DMS 273 (cell line): ENCODE measurements at regions not wholly inside any gene's neighbourhood (a gene's known extent, or its start where the extent isn't known, plus 50 kb on each side); places are given as distances from the start of the nearest gene placed in this dataset.

Source experiments
- DNase-seq: peaks from one replicate; lab custom pipeline; 2025; ENCODE audit not compliant: unreplicated experiment; lab: John Stamatoyannopoulos, UW

DNA sequence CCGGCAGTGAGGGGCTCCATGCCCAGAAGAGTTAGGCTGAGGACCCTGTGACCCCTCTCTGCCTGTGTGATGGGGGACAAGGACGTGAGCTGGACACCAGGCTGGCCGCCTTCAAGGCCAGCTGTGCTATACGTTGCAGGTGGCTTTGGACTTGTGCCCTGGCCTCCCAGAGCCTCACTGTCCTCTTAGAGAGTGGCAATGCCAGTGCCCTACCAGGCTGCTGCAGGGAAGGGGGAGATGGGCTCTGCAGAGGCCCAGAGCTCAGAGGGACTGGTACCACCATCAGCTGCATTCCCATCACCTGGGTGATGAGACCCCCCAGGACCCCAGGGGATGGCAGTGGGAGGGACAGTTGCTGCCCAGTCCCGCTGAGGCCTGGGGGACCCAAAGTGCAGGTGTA is 90.4 kb upstream of the SHISAL1 start:
- no peak for DNase-seq

DNA sequence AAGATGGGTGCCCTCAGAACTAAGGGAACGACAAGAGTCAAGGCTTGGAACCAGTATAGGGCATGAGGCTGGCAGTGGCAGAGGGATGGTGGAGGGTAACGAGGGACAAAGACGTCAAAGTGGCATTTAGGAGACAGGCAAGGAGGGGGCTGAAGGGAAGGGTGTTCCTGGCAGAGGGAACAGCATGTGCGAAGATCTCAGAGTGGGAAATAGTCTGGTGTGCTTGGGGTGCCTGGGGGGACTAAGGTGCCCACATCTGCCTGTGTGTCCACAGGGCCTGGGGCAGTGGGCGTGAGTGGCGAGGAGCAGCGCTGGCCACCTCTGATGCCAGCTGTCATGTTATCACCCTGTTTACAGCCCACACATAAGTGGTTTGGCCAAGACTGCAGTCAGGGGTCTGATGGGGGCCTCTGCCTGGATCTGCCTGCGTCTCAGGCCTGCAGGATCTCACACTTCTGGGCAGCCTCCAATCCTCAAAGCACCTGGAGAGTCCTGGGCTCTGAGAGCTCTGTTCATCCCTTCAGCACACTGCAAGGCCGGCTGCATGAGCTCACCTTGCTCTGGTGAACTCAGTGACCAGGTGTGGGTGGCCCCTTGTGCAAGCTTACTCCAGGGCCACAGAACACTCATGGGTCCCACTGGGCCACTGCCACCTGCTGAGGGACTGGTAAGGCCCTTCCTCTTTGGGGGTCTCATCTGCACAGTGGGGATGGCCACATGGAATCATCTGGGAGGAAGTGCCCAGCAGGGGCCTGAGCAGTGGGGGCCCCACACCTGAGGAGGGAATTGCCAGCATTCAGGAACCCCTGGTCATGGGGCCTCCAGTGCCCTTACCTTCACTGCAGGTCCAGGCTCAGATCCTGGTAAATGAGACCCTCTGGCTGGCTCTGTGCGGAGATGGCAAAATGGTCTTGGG is 89.7 kb upstream of the SHISAL1 start:
- no peak for DNase-seq

DNA sequence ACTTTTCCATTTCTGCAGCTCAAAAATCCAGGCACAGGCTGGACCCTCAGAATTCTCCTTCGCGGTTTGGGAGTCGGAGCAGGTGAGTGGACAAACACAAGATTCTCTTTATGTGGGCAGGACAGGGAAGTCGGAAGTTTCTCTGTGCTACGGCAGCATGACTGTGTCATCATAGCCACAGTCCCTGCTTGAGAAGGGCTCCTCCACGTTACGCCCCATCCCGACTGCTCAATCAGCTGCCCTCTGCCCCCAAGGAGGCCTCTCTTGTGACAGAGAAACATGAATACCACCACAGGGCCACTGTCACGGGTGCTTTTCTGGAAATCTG is 89.0 kb upstream of the SHISAL1 start:
- no peak for DNase-seq

DNA sequence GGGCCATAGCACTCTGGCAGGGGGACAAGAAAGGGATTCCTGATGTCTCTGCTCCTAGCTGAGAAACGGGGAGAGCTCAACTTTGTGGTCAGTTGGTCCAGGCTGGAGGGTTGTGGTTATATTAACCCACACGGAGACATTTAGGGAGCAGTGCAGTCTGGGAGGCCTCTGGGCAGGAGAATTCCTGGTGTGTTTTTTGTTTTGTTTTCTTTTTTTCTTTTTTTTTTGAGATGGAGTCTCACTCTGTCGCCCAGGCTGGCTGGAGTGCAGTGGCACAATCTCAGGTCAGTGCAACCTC is 88.0 kb upstream of the SHISAL1 start:
- no peak for DNase-seq

DNA sequence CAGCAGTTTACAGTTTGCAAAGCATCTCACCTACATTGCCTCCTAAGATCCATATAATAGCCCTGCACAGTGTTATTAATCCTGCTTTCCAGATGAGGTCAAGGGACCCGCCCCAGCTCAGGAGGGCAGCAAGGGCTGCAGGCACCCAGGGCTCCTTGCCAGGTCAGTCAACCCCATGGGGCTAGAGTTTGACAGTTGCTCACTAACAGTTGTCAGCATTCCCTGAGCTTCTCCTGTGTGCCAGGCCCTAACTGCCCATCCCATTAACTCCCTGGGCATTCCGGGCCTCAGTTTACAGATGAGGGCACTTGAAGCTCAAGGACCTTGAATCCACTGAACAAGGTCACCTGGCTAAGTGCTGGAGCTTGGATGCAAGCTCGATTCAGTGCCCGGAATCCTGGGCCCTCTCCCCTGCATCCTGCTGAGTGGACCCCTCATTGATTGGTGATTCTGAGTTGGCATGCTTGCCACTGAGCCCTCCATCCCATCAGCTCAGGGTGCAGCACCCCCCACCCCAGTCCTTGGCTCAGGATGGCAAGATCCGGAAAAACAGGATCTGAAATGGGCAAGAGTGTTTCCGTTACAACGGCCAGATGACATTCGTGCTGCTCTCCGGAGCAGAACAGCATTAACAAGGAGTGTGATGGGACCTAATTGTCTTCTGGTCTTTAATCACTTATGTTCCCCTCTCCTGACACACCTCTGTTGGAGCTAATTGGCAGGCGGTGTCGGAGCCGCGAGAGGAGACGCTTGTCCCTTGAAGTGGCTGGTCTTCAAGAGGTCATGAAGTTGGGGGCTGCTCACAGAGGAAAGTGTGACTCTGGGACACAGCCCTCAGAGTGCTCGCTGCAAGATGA is 87.4 kb upstream of the SHISAL1 start:
- DNase-seq, result no peak

DNA sequence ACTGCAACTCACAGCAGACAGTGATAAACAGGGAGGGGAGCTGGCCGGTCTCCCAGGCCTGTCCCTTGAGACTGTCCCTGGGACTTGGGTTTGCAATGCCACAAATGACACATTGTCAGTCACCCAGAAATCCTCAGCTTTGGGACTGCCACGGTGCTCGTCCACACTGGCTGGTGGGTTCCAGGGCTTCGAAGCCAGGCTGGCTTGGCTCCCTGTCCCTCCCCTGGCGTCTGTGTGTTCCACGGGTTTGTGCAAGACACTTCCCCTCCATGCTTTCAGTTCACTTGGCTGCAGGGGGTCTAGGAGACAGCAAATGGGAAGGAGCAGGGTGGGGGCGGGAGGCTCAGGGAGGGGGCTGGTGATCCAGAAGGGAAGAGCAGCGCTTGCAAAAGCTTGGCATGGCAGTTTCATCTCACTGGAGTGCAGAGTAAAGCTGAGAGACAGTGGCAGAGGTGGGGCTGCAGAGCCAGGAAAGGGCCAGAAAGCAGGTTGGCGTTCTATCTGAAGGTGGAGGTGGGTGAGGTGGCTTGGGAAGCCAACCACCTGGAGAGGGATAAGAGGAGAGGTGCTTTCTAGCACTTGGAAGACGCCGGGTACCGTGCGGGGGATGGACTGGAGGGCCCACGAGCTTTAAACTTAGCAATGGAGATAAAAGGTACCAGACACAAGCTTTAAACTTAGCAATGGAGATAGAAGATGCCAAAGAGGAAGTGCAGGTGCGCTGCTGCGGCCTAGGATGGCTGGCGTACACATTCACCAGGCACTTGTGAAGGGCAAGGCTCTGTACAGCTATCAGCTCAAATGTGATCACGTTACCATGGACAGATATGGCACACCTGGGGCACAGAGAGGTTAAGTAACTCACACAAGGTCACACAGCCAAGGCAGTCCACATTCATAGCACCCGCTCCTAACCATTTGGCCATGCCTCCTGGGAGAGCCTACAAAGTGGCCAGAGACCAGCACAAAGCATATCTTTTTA is 86.4 kb upstream of the SHISAL1 start:
- no peak for DNase-seq

DNA sequence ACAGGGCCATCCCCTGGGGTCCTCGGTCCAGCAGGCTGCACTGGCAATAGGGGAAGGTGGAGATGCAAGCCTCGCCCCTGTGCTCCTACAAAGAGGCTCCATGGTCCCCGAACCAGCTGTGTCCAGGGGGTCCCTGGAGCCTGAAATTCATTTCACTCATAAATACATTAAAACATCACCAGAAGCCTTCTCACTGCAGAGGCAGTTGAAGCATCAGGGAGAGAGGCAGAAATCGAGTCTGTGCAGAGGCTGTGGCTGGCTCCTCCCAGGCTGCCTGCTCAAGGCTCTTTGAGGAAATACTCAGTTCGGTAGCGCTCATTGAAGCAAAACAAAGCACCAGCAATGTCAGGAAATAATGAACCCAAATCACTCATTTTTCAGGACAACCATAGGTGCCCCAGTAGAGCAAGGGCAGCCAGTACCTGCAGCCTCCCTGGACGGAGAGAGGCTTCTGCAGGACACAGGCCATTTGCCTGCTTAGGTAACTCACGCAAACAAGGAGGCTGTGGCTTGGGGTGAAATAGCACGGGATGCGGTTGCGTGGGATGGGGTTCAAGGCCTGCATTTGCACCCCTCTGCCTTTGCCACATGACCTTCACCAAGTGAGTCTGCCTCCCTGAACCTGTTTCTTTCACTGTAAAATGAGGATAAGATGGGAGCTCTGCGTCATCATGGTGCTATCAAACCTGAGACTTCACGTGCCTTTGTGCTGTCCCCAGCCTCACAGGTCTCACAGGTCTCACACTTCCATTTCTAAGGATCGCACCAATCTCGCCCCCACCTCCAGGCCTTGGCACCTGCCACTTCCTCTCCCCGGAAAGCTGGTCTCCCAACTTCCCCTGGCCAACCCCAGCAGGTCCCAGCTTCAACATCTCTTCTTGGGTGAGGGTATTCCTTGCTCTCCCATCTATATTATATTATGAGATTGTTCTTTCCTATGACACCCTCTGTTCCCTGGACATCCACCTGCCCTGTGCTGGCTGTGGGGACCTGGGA is 84.3 kb upstream of the SHISAL1 start:
- no peak for DNase-seq

DNA sequence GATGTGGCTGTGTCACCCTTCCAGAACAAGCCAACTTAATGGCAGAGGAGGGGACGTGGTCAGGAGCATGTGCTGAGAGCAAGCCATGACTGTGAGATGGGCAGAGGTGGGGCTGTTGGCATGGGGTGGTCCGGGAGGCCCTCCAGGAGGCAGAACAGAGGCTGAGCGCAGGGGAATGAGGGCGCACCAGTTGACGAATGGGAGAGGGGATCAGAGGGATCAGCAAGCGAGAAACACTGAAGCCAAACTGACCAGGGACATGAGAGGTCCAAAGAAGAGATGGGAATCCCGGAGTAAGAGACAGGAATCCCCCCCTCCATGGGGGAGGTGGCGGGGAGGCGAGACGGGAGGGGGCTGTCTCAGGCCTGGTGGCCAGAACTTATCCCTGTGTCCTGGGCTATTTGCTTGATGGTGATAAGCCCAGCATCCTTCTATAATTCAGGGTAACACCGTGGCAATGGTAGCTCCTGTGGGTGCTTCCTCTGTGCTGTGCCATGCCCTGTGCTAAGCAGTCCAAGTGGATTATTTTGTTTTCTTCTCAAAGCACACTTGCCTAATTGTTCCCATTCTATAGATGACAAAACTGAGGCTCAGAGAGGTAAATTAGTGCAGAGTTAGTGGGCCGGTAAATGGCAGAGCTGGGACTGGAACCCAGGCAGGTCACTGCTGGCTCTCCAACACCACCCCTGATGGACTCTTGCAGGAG is 83.4 kb upstream of the SHISAL1 start:
- DNase-seq, result no peak

DNA sequence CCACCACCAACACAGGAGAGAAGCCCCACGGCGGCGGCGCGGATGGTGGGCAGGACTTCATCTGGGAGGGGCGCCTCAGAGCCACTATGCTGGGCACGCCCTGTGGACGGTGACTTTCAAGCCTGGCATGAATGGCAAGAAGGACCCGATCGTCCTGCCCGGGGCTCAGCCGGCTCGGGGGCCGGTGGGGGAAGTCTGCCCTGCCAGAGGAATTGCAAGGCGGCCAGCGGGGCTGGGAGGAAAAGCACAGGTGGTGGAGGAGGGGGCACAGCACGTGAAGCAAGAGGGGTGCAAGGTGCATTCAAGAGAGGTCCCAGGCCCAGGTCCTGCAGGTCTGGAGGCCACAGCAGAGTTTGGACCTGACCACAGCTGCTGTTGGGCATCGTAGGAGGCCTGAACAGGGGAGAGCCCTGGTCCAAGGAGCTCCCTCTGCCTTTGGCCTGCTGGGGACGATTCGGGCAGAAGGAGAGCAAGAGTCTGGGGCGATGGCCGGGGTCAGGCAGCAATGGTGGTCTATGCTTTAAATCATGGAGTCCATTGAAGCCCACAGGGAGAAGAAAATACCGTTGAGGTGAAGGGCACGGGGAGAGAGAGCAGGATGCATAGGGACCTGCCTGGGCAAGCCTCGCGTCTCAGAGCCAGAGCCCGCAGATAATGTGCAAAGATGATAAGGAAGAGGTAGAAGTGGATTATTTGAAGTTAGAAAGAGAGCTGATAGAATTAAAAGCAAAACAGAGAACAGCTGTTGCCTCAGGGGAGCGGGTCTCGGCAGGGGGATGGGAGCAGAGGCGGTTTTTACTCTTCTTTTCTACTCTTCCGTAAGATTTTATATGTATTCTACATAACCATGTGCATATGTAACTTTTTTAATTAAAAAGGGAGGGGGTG is 82.6 kb upstream of the SHISAL1 start:
- DNase-seq, result no peak

DNA sequence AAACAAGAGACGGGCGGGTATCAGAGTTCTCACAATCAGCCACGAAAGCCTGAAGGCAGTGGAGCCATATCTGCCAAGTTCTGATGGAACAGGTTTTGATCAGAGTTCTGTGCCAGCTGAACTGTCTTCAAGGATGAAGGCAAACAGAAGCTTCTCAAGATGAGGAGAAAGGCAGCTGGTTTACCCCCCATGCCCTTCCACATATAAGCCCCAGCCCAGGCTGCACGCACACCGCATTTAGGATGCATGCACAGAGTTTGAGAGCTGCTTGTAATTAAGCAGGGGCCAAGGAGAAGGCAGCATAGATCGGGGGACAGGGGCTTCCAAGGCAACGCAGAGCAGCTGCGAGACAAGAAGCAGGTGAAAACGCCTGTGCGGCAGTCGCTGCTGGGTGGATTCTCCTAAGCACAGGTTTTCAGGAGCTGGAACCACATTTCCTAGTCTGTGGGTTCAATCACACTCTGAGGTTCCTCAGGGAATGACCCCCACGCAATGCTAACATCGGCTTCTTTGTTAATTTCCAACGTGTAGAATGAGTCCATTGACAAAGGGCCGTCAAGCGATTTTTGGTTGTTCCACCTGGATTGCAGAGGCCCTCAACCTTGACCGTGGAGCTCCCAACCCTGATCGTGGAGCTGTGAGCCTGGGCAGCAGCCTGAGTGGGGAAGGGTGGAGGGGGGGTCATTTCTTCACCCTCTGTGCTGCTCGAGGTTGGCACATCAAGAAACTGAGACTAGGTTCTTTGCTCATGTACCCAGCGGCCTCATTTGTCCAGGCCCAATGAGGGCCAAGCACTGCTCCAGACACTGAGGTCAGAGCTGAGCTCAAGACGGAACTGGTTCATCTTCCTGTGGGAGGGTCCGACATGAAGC is 81.7 kb upstream of the SHISAL1 start:
- DNase-seq, result no peak

DNA sequence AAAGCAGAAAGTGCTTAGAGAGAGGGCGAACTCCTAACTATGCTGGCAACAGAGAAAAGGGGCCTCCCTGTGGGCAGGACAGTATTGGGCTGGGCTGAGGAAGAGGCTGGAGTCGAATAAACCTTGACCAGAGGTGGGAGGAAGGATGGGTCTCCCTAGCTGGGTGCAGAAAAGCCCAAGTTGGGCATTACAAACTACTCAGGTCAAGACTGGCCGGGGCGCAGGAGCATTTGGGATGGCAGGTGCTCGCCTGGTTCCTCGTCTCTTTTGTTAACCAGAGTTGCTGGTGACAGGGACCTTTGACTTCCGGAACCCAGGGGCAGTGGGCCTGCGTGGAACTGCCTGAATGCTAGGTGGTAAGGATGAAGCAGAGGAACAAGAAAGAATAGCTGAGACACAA is 80.3 kb upstream of the SHISAL1 start:
- no peak for DNase-seq

DNA sequence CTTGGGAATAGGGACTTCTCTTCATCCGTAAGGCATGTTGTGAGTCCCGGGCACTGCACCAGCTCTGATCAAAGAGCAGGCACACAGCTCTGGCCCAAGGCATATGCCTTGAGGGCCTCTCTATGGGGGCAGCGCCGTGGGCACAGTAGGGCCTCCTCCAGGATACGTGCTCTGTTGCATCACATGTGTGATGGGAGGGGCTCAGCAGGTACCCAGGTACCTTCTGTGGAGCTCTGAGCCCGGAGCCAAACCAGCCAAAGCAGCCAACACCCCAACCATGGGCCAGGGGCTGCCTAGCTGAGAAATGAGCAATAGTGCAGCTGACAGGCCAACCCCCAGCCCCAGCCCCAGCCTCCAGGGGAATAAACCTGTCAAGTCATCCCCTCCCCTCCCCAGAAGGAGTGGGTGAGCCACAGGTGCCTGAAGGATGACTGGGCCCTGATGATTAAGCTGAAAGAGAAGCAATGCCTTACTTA is 79.7 kb upstream of the SHISAL1 start:
- DNase-seq, result no peak

DNA sequence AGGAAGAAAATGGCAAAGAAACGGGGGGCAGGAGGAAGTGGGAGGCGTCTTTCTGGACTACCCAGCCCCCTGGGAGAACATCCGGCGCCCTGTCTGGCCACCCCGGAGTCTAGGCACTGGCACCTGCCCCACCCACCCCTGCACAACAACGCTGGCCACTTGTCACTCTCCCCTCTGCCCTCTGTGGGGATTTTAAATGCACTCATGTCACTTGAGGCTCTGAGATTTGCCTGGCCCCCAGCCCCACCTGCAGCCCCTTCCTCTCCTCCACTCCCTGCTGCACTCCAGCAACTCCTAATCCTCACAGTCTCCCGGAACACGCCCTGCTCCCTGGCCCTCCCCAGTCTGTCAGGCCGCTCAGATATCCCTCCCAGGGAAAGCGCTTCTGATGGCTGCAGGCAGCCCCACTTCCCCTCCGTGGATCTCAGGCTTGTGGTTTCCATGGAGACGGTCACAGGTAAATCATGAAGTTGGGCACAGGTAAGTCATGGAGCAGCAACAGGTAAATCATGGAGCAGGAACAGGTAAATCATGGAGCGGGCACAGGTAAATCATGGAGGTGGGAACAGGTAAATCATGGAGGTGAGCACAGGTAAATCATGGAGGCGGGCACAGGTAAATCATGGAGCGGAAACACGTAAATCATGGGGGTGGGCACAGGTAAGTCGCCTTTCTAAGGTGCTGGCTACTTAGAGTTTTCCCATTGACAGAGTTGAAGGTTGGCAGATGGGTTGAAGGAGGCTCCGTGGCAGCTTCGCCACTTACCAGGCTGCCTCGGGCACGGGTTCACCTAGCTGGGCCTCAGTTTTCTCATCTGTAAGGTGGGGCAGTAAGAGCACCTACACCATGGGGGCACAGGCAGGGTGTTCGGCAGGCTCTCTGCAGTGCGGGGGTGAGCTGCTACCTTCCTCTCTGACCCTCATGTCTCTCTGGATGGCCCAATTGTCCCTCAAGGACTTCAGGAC is 79.0 kb upstream of the SHISAL1 start:
- DNase-seq, result no peak

DNA sequence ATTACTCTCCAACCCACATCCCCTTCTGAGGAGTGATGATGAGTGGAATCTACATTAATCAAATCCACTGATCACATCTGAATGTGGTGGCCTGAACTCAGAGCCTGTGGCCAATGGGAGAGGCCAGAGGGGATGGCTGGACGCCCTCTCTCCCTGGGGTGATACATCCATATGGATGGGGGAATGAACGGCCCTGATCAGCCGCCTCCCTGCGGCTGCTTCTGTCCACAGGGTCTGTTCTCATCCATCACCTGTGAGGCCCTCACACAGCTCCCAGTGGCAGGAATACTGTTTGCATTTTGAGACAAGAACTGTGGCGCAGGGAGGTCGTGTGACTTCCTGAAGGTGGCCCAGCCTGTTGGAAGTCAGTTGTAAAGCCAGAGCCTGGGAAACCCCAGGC is 78.3 kb upstream of the SHISAL1 start:
- DNase-seq, result no peak

DNA sequence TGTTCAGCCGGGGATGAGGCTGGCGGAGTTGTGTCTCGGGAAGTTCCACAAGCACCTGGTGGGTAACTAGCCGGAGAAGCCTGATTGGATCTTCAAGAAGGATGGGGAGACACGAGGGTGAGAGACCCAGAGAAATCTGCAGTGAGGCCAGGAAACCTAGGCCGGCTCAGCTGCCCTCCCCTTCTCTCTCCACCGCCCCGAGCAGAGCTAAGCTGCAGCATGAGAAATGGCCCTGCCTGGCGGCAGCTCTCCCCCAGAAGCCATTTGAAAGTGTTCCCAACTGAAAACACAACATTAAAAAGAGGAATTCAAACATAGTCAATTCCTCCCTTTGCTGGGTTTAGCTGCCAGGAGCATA is 77.8 kb upstream of the SHISAL1 start:
- DNase-seq, result no peak

DNA sequence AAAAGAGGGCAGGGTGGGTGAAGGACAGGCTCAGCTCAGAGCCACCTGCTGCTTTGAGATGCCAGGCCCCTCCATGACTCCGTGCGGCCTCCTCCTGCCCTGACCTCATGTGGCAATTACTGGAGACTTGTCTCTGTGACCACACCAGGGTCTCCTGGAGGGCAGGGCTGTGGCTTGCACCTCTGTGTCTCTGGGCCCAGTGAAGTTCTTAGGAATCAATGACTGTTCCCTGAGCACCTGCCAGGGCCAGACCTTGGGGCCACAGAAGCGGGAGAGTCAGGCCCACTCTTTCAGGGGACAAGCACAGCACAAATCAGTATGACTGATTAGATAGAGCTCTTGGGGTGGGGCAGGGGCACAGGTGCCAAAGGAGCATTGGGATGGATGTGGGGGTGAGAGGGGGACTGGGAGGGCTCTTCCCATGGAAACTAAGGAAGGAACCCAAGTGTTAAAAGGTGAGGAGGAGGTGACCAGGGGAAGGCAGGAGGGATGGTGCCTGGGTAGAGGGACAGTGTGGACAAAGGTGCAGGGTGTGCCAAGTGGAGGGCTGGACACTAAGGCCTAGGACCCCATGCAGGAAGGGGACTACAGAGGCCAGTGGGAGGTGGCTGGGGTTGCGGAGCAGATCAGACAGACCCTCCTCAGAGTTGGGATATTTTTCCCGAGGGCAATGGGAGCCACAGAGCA is 77.3 kb upstream of the SHISAL1 start:
- no peak for DNase-seq
